NCI-H524 (cell line): ENCODE measurements at regions not wholly inside any gene's neighbourhood (a gene's known extent, or its start where the extent isn't known, plus 50 kb on each side); places are given as distances from the start of the nearest gene placed in this dataset.
"Not testable (repeated sequence)": the region's sequence is repeated elsewhere in the genome, so short reads cannot be mapped to it uniquely, and the experiment has no call there.

Experiments used
- DNase-seq, 2 experiments: peaks; one replicate each; lab custom pipeline; 2025; lab: John Stamatoyannopoulos, UW

DNA sequence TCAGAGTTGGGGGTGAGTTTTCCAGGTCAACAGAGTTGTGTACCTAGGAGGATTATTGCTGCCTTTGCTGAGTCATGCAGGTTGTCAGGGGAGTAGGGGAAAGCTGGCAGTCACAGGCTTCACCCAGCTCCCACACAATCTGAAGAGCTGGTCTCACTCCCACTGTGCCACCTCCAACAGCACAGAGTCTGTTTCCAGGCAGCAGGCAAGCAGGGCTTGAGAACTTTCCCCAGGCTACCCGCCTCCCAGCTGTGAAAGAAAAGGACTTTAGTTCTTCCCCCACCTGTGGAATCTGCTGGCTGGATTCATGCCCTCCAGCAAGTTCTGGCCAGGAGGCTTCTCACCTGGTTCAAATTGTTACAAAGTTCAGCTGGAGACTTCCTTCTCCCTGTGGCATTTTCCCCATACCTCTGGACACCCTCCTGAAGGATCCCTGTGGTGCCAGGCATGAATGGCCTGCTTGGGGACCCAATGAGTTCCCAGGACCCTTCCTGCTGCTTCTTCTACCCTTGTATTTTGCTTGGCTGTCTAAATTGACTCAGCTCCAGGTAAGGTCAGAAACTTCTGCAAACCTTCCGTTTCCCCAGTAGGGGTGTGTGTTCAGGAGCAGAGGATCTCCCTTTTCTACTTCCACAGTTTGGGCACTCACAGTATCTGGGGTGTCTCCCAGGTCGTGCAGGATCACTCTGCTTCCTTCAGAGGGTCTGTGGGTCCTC is 378.1 kb upstream of the MAN1A1 start:
- DNase-seq: no peak

DNA sequence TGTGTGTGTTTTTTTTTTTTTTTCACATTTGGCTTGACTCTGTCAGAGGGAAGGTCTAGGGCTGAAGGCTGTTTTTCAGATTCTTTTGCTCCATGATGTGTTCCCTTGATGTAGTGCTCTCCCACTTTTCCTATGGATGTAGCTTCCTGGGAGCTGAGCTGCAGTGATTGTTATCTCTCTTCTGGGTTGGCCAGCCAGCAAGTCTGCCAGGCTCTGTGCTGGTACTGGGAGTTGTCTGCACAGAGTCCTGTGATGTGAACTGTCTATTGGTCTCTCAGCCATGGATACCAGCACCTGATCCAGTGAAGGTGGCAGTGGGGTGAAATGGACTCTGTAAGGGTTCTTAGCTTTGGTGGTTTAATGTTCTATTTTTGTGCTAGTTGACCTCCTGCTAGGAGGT is 377.4 kb upstream of the MAN1A1 start:
- not testable (repeated sequence) for DNase-seq

DNA sequence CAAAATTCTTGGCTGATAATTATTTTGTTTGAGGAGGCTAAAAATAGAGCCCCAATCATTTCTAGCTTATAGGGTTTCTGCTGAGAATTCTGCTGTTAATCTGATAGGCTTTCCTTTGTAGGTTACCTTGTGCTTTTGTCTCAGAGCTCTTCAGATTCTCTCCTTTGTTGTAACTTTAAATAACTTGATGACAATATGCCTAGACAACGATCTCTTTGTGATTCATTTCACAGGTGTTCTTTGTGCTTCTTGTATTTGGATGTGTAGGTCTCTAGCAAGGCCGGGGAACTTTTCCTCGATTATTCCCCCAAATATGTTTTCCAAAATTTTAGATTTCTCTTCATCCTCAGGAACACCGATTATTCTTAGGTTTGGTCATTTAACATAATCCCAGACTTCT is 376.5 kb upstream of the MAN1A1 start:
- no peak for DNase-seq

DNA sequence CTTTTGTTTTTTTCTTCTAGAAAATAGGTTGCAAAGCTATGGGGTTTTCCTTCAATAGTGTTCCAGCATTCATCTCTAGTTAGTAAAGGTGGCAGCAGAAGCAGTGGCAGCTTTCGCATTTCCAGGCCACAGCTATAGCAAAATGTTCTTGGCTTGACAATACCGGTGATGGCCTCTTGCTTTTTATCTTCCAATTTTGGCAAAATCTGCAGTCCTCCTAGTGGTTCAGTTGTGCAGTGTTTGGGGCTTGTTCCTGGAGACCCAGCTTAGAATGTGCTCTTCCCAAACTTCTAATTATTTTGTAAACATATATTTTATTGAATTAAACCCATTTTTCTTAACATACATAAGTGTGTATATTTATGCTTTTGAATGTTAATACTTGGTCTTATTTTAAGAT is 370.6 kb upstream of the MAN1A1 start:
- DNase-seq: no peak

DNA sequence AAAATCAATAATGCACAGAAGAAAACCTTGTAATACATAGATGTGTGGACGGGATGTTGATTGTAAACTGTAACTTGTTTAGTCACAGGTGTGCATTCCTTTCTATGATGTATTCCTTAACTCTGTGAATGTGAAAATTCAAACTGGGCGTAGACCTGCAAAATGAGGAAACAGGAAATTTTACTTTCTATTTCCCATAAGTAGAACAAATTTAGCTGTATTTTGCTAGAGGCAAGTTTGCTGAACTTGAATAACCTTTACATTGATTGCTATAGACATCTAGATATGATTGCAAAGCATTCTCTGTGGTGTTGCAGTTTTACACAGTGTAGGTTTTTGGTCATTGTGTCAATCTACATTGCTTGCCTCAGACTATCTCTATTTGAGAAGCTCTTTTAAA is 368.4 kb upstream of the MAN1A1 start:
- DNase-seq: no peak

DNA sequence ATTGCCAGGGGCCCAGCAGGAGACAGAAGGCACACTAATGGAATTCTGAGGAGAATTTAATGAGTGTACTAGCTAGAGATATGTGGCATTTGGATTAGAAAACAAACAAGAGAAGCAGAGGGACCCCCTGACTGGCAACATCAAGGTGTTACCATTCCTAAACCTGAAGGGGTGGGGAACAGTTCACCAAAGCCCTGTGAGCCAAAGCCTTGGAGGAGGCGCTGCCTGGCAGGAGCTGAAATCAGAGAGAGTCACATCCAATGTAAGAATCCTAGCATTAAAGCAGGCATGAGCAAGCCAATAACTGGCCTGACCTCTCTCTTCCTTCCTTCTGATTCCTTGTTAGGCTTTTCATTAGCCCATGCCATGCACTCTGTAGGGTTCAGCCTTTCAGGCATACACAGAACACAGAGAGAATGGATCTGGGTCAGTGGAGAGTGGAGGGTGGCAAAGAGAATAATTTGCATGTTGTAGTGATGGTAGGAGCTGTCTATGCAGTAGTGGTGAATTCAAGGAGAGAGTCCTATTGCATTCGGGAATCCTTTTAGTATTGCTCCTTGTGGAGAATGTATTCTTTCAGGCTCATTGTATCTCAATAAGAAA is 367.2 kb upstream of the MAN1A1 start:
- no peak for DNase-seq

DNA sequence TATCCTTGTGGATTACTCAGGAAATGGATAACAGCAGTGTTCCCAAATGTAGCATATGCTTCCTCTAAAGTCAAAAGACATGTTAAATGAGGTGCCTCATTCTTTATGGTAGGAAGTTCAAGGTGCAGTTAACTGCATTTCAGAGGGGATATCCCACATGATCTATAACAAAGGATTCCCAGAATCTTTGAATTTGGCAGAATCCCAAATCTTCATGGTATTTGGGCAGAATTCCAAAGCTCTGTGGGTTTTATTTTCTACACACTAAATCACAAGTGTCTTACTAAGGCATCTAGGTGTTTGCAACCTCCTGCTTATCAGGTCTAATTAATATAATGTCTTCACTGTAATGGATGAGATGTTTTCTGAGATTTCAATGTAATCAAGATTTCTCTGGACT is 364.3 kb upstream of the MAN1A1 start:
- no peak for DNase-seq

DNA sequence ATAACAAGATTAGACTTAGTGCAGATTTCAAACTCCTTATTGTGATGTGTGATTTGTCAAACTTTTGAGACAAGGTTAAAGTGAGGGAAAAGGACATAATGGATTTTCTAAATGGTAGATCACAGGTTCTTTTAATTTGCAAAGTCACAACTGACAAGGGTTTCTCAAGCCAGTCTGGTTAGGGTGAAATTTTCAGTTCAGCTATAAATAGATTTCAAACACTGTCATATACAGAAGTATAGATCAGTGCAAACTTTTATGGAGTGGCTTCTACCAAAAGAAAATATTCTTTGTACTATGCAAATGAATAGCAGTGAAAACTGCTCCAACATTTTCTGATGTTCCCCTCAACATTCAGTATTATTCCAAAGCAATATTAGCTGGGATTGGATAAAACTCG is 337.1 kb upstream of the MAN1A1 start:
- DNase-seq: no peak

DNA sequence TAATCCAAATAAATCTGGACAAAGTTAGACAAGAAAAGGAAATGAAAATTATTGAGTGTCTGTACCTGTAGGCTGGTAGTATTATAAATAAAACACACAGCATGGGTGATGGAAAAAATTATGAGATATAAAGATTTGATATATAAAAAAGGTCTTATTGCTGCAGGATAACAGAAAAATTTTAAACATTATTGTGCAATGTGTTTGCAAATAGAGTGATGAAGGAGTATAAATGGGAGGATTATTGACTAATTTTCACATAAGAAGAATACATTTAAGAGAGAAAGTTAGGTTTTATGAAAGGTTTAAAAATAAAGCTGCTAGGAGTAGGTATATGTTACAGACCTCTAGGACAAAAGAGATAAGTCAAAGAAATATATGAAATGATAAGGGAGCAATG is 336.7 kb upstream of the MAN1A1 start:
- DNase-seq: no peak

DNA sequence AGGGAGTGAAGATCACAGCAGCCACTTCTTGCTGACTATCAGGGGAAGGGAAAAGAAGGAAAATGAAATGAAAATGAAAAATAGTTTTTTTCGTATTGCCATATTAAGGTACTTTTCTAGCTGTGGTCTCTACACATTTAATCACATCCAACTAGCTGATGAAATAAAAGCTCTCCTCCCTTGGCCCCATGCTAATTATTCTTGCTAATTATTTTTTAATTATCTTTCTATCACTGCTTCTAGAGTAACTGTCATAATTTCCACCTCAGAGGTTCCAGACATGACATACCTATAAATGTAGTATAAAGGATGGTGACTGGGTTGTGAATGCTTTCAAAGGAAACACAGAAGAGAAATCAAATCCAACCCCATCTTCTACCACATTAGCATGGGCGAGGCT is 334.1 kb upstream of the MAN1A1 start:
- no peak for DNase-seq

DNA sequence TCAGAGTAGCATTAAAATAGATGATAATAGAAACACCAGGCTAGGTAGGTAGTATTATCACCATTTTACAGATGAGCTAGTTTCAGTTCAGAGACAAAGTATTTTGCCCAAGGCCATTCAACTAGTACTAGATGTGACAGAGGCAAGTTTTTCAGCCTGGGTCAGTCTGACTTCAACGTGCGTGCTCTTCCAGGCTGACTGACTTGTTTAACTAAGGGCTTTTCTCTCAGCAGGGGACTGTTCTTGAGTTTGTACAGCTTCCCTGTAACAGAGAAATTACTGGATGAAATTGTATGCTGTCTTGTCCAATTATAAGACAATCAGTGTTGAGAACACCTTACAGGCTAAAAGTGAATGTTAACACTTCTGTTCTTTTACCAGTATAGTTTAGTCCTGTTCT is 333.5 kb upstream of the MAN1A1 start:
- no peak for DNase-seq

DNA sequence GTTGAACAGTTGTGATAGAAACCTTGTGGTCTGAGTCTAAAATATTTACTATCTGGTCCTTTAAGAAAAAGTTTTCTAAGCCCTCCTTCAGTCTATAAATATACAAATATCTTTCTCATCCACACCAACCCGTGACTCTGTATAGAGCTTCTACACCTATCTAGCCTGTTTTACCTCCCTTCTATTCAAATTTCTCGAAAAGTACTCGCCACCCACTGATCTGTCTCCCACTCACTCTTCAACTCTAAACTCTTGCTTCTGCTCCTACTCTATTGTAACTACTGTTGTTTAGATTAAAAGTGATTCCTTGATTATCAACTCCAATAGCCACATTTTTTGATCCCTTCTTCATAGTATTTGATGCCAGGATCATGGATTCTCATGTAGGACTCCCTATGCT is 329.4 kb upstream of the MAN1A1 start:
- DNase-seq: no peak

DNA sequence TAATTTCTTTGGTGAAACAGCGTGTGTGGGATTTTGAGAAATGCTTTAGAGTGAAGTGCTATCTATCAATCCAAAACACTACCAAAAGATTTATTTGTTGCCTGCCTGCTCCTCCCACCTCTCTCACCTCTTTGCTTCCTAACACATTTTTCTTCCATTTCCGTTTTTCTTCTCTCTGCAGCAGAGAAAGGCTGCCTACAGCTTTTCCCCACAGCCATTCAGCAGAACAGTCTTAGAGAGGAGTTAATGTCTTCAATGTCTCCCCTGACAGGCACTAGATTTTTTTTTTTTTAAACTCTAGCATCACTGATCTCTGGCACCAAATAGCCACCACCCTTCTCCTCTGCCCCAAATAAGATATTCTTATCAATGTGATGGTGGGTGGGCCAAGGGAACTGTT is 327.8 kb upstream of the MAN1A1 start:
- DNase-seq: no peak

DNA sequence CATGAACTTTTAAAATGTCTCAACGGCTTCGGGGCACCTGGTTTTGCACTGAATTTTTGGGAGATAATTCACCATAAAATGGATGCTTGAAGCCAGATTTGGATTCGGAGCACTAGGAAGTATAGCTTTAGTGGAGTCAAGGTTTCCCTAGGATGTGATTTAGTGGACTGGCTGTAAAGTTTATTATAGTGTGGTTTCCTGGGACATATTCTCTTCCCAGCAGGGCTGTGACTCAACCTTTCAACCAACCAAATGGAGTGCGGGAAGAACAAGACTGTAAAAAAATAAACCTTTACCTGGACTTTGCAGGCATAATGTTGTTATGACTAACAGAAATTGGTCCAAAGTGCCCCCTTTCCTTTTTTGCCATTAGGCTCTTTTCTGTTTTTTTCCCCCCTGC is 327.4 kb upstream of the MAN1A1 start:
- DNase-seq: no peak

DNA sequence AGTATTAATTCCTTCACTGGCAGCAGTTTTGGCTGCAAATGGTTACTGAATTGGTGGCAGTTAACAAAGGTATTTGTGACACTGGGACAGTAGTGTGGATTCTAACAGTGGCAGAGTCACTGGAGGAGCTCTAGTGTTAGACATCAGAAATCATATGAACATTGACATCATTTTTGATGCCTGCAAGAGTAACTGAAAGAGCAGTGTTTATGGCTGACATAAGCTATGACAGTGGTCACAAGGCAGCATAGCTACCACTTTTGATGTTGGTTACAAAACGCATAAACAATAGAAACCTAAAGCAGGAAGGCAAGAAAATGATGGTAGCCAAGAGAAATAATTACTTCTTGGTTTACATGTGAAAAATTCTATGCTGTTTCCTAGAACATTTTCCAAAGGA is 326.7 kb upstream of the MAN1A1 start:
- no peak for DNase-seq

DNA sequence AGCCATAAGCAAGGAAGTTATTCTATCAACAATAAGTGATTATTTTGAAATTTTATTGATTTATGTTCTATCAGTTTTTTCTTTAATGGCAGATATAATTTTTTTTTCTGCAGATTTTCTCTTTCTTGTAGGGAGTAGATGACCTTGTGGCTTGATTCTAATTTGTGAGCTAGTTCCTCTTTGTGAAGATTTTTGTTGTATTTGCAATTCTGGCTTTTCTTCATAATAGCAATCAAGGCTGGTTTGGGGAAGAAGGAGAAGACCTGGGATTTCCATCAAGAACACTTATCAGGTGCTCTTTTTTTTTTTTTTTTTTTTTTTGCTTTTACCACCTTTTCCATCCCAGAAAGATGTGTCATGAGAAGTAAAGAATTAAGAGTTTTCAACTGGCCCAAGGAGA is 324.2 kb upstream of the MAN1A1 start:
- DNase-seq: no peak

DNA sequence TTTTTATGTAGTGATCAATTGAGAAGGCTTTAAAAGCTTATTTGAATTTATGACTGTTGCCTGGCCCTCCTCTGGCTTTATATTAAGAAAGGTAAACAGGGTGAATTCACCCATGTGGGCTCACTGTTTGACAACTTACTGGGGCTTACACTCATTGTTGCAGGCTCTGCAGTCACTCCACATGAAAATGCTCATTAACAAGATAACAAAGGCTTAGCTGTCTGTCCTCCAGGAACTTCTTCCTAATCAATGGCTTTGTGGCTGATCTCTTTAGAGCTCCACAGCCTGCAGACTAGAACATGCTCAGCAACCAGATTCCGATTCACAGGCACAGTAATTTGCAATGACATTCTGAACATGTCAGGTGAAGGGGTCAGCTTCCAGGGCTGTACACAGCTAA is 323.2 kb upstream of the MAN1A1 start:
- DNase-seq: no peak

DNA sequence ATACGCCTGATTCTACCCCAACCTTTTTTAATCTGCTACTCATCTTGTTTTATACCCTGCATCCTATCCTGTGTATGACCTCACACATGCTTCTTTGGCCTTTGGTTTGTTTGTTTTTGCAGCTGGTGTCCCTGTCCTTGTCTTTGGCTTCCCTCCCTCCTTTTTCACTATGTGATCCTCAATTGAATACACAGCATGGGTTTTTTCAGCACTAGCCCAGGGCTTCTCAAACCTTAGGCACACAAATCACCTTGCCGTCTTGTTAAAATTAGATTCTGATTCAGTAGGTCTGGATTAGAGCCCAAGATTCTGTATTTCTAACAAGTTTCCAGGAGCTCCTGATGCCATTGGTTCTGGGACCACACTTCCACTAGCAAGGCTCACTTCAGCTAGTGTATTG is 321.5 kb upstream of the MAN1A1 start:
- no peak for DNase-seq

DNA sequence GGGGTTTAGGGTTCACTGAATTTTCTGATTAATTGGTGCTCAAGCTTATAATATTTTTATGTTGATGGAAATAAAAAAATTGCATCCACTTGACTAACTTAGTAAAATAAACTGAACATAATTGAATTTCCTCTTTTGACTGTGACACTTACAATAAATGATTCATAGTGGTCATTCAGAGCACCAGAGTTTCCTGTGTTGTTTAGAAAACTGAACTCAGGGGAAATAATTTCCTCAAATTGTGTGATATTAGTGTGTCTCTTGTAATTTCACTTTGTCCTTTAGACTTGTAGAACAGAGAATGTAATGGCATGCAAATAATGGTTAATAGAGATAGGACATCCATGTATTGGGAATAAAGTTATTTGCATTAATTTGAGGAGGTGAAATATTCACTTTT is 319.7 kb upstream of the MAN1A1 start:
- DNase-seq: no peak

DNA sequence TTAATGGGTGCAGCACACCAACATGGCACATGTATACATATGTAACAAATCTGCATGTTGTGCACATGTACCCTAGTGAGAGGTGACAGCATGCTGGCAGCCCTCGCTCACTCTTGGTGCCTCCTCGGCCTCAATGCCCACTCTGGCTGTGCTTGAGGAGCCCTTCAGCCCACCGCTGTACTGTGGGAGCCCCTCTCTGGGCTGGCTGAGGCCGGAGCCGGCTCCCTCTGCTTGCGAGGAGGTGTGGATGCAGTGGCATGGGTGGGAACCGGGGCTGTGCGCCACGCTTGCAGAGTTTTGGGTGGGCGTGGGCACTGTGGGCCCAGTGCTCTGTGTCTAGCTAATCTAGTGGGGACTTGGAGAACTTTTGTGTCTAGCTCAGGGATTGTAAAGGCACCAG is 315.9 kb upstream of the MAN1A1 start:
- DNase-seq: not testable (repeated sequence)

DNA sequence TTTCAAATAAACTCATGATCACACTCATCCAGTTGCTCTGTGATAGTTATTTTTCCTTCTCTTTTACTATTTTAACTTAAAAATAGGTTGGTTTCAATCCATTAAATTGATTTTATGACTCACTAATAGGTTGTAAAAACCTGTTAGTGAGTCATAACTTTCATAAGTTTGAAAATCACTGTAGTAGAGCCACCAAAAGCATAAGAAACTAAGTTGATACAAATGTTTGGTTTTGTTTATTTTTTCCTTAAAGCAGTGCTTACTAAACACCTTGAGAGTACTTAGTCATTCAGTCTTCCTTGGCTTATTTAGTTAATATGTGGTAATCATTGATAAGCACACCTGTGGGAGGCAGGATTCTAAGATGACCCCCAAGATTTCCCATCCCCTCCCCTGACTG is 312.1 kb upstream of the MAN1A1 start:
- DNase-seq: no peak

DNA sequence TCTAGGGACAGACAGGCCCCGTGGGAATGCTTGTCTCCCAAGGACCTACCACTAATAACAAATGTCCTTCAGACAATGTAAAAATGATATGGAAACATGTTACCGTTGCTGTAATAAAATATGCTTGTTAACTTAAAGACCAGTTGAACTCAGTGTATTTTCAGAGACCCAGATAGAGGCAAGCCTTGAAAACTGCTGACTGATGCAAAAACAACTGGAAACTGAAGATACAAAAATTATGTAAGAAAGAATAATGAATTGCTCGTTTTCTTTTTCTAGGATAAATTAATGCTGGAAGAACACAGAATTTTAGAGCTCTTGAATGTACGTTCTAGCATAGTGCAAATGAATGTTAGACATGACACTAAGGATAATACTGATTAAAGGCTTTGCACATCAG is 311.5 kb upstream of the MAN1A1 start:
- DNase-seq: no peak

DNA sequence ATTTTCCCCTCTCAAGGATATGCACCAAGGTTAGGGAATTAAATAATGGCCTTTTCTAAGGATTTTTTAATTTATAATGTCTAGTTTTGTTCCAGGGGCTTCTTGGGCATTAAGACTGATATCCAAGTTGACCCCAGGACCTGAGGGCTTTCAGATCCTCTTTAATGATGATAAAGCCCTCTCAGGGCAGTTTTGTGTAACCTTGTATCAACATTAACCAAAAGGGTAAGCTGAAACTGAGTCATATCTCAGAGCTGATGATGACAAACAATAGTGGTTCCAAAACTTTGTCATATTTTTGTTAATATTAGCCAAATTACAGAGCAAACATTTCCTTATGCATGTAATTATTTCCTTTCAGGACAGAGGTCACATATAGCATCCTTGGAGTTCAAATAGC is 309.4 kb upstream of the MAN1A1 start:
- no peak for DNase-seq

DNA sequence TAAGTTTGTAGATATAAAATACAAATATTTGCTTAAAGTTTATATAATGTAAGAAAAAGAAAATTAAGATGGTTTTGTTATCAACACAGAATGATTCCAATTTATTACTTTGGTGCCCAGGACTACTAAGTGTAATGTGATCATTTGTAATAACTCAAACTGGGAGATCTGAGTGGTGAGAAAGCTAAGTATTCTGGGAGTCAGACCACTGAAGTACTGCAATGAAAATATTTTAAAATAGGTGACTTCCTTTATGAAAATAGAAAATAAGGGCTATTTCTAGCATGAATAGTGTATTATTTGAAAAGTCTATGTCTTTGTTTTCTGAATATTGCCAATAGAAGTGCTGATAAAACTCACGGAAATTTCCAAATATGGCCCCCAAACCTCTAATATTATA is 305.6 kb upstream of the MAN1A1 start:
- DNase-seq: no peak
